Right ventricle myocardium inferior (tissue), 1 donor: ENCODE measurements at regions not wholly inside any gene's neighbourhood (a gene's known extent, or its start where the extent isn't known, plus 50 kb on each side); places are given as distances from the start of the nearest gene placed in this dataset.
"Not testable (repeated sequence)": the region's sequence is repeated elsewhere in the genome, so short reads cannot be mapped to it uniquely, and the experiment has no call there.

Experiments
- ATAC-seq: fragments of 200-7000 bp; cut with Tn5 transposase; one replicate; pipeline ENCODE4 v1.9.1; 2020; ENCODE audit warnings: mild to moderate bottlenecking, moderate library complexity
- DNase-seq: peaks from one replicate; pipeline ENCODE4 v3.0.0; 2021; ENCODE audit errors: missing footprints
- intact Hi-C: fragments of 100-400 bp; cut with DNase I; formaldehyde crosslinking; loops from one replicate; pipeline ENCODE4 v1.11.0; 2022
- donor health status: DM: no; HTN: yes; CAD: no; lungs with severe emphysema.

- peak; percentile 14 for ATAC-seq
- intact Hi-C loops, result not testable (repeated sequence)
Measured at GRCh38 chr1:161454865-161455707, 50.2 kb upstream of the FCGR2A start.

GRCh38 chr1:161453950-161454864, 51.0 kb upstream of the FCGR2A start:
- intact Hi-C loops, result not testable (repeated sequence)
- ATAC-seq, result peak; percentile 33
- DNase-seq, result peak; percentile 89

More at GRCh38 chr1:161454865-161455707, 50.2 kb upstream of the FCGR2A start:
- not testable (repeated sequence) for DNase-seq

GRCh38 chr1:161451698-161452348, 53.4 kb upstream of the FCGR2A start:
- intact Hi-C loops, result not testable (repeated sequence)
- ATAC-seq, result peak; percentile 38

GRCh38 chr1:161447760-161448332, 57.4 kb upstream of the FCGR2A start:
- not testable (repeated sequence) for DNase-seq, ATAC-seq
- intact Hi-C loops, result loop anchor here (10.0 kb wide), 1 partner anchor 53 kb away; no protein-coding TSS in a partner anchor

More at GRCh38 chr1:161451698-161452348, 53.4 kb upstream of the FCGR2A start:
- not testable (repeated sequence) for DNase-seq

- intact Hi-C loops, result loop anchor here (10.0 kb wide), 1 partner anchor 52 kb away; no protein-coding TSS in a partner anchor
- DNase-seq, ATAC-seq: not testable (repeated sequence)
Measured at GRCh38 chr1:161447040-161447759, 58.1 kb upstream of the FCGR2A start.

- intact Hi-C loops, result loop anchor here (10.0 kb wide), 1 partner anchor 50 kb away; no protein-coding TSS in a partner anchor
- ATAC-seq (peak; percentile 57), DNase-seq (peak; percentile 84)
Measured at GRCh38 chr1:161444725-161445124, 60.5 kb upstream of the FCGR2A start.

- intact Hi-C loops, result loop anchor here (10.0 kb wide), 1 partner anchor 49 kb away; no protein-coding TSS in a partner anchor
- not testable (repeated sequence) for DNase-seq, ATAC-seq
Measured at GRCh38 chr1:161444255-161444654, 61.0 kb upstream of the FCGR2A start.

- no peak for ATAC-seq
- intact Hi-C loops, result loop anchor here (10.0 kb wide), 1 partner anchor 46 kb away; no protein-coding TSS in a partner anchor
- peak; percentile 83 for DNase-seq
Measured at GRCh38 chr1:161440312-161440894, 64.9 kb upstream of the FCGR2A start.

GRCh38 chr1:161439280-161440232, 65.7 kb upstream of the FCGR2A start:
- DNase-seq (no peak), ATAC-seq (no peak)
- intact Hi-C loops, result loop anchor here (10.0 kb wide), 1 partner anchor 45 kb away; no protein-coding TSS in a partner anchor

GRCh38 chr1:161433191-161433590, 65.5 kb upstream of the CFAP126 start:
- intact Hi-C loops, ATAC-seq, DNase-seq: not testable (repeated sequence)

- ATAC-seq, result no peak
- intact Hi-C loops, result no loop called here
- DNase-seq, result no peak
Measured at GRCh38 chr1:161432091-161432490, 64.4 kb upstream of the CFAP126 start.

- intact Hi-C loops, result no loop called here
- ATAC-seq, result no peak
- DNase-seq, result no peak
Measured at GRCh38 chr1:161427733-161428516, 60.2 kb upstream of the CFAP126 start.

GRCh38 chr1:161422914-161423313, 55.2 kb upstream of the CFAP126 start:
- DNase-seq, intact Hi-C loops: not testable (repeated sequence)

GRCh38 chr1:161421456-161421855, 53.8 kb upstream of the CFAP126 start:
- intact Hi-C loops, result no loop called here
- no peak for DNase-seq
- ATAC-seq, result no peak

More at GRCh38 chr1:161422914-161423313, 55.2 kb upstream of the CFAP126 start:
- ATAC-seq, result not testable (repeated sequence)

GRCh38 chr1:161420763-161421455, 53.2 kb upstream of the CFAP126 start:
- intact Hi-C loops, result no loop called here
- DNase-seq (no peak), ATAC-seq (no peak)
